ENCODE measurements at regions not wholly inside any gene's neighbourhood (a gene's known extent, or its start where the extent isn't known, plus 50 kb on each side); places are given as distances from the start of the nearest gene placed in this dataset.

DNA sequence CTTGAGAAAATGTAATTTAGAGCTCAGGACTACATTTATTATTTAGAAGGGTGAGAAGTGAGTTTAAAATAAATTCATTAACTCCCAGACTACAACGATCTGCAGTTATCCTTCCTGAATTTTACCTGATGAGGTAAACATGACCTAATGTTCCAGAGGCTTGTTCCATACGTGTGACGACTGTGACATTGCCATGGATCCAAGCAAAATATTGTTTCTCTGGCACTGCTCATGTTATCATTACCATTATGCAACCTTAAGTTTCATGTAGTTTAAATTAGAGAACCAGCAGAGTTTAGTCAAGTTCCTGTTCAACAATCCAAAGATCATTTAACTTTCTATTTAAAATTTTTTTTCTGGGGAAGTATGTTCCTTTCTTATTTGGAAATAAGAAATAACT, 279.6 kb downstream of the KLF5 start:
- TF ChIP-seq POLR2A (IDR thresholded peaks at IDR 0.05; ENCODE audit: low read depth) (no peak), EP300 (IDR thresholded peaks at IDR 0.05) (no peak)
- TF ChIP-seq, protein P1, sequence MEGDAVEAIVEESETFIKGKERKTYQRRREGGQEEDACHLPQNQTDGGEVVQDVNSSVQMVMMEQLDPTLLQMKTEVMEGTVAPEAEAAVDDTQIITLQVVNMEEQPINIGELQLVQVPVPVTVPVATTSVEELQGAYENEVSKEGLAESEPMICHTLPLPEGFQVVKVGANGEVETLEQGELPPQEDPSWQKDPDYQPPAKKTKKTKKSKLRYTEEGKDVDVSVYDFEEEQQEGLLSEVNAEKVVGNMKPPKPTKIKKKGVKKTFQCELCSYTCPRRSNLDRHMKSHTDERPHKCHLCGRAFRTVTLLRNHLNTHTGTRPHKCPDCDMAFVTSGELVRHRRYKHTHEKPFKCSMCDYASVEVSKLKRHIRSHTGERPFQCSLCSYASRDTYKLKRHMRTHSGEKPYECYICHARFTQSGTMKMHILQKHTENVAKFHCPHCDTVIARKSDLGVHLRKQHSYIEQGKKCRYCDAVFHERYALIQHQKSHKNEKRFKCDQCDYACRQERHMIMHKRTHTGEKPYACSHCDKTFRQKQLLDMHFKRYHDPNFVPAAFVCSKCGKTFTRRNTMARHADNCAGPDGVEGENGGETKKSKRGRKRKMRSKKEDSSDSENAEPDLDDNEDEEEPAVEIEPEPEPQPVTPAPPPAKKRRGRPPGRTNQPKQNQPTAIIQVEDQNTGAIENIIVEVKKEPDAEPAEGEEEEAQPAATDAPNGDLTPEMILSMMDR (IDR thresholded peaks at IDR 0.05) = no peak

Measured in esophagus muscularis mucosa (tissue), 4 donors.